Activated gamma-delta T cell treated with anti-CD3 and anti-CD28 coated beads, Interleukin-2, amount 50 U/mL, for 16 hours (primary cell): ENCODE measurements at regions not wholly inside any gene's neighbourhood (a gene's known extent, or its start where the extent isn't known, plus 50 kb on each side); places are given as distances from the start of the nearest gene placed in this dataset.

Source experiments
- DNase-seq: peaks from one replicate; pipeline ENCODE4 v3.0.0-alpha.2; 2020; ENCODE audit warnings: low read depth

DNA sequence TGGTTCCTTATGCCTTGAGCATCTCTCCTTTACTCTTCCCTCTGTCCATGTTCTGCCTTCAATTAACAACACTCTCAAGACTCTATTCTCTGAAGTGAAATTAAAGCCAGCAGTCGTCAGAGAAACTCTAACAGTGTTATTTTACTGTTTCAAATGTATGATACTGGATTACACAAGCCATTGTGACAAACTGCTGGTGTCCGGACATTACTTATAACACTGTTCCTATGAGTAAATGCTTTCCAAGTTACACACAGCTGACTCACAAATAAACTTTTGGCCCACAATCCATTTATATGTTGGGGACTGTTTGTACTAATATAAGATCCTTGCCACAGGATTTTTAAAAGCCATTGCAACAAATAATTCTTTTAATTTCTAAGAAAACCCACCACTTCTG lies 63.2 kb upstream of the GHR start:
- no peak for DNase-seq

DNA sequence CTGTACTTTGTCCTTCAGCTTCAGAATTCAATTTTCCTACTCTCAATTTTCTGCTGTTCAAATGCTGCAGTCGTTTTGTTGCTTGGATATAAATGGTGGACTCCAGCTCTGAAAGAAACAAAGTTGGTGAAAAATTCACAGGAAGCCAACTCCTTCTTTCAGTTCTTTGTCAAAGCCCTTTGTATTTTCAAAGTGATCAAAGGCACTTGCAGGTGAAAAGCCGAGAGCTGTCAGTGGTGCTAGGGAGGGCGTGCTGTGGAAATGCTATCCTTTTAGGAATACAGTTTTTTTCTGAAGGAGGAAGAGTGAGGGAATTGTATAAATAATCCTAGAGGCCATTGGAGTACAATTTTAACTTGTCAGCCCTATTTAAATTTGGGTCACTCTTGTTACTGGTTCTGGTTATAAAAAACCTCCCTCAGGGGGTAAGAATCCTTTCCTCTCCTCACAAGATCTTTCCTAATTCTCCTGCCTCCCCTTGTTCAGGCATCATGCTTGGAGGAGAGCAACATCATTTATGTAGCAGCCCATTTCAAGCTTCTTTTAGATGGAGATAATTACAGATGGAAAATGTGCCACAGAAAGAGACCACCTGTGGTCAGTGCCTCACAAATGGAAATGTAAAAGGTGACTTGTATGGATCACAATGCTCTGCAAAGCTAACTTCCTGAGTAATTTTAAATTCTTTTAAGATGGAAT lies 62.5 kb upstream of the GHR start:
- DNase-seq = no peak

DNA sequence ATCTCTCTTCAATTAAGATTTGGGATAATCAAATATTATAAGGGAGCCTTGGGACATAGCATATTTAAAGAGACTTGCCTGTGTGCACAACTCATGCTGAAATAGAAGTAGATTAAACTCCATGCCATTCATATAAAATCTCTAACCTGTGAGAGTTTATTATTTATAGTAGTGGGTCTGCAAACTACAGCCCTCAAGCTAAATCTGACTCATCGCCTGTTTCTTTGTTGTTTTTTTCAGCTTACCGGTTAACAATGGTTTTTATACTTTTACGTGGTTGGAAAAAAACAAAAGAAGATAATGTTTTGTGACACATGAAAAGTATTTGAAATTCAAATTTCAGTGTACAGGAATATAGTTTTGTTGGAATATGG lies 61.9 kb upstream of the GHR start:
- DNase-seq = no peak

DNA sequence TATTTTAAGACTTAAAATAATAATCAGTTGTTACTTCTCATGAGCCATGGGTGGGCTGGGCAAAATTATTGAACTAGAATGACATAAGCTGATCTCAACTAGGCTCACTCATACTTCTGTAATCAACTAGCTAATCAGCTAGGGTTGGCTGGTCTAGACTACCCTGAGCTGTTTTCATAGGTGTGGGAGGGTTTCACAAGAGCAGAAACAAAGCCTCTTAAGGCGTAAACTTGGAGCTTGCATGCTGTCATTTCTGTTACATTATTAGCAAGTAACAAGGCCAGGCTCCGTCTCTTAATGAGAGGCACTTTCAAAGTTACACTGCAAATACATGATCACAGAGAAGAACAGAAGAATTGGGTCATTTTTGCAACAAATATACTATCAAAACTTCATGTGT lies 57.2 kb upstream of the GHR start:
- DNase-seq = no peak
